ENCODE measurements at regions not wholly inside any gene's neighbourhood (a gene's known extent, or its start where the extent isn't known, plus 50 kb on each side); places are given as distances from the start of the nearest gene placed in this dataset.

DNA sequence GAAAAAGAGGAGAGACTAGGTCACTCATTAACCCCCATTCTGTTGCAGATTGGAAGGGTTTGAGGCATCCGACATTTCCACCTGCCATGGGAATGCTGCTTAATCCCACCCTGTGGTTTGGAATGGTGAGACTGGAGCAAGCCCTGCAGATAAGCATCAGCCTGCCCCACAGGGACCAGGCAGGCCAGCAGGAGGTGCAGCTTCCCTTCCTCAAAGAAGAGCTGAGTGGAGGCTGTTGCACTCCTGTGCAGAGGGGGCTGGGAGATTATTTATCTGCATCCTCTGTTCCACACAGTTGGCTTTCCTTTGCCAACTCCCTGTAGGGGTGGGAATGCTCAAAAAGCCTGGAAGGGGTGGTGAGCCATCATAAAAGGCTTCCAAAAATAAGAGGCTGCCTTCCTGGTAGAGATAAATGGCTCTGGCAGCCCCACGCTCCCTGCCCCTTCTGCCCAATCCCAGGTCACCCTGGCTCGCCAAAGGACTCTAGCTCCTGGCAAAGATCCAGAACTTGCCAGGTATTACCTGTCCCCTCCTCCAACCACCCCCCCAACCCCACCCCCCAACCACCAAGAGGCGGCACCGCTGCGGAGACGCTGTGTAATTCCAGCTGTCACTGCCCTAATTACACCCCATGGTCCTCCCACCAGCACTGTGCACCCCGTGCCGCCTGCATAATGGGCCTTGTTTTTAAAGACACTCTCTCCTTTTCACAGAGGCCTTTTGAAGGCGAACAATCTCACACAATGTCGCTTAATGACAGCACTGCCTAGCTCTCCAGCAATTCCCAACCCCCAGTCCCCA, 83.0 kb upstream of the ZC3H12A start:
- in situ Hi-C loops (cut with HindIII; ENCODE audit: low pct_ligation_motif_present, low pct_unique_long_range_greater_than_20kb, low sequenced_read_pairs), result no loop called here
- DNase-seq, result no peak

DNA sequence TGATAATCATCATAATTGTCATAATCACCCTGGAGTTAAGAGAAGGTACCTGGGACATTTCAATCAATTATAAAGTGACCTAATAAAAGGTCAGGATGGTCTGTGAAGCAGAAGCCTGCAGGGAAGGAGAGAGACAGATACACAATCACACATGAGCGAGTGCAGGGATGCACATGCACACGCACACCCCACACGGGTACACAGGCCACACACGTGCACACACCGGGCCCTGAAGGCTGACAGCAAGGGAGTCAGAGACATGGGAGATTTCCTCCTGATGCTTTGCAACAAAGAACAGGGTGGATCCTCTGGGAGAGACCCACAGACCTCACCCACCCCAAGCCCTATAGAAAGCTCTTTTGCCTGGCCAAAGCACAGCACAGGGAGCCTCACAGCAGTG, 82.3 kb upstream of the ZC3H12A start:
- in situ Hi-C loops (cut with HindIII; ENCODE audit: low pct_ligation_motif_present, low pct_unique_long_range_greater_than_20kb, low sequenced_read_pairs), result no loop called here
- no peak for DNase-seq

DNA sequence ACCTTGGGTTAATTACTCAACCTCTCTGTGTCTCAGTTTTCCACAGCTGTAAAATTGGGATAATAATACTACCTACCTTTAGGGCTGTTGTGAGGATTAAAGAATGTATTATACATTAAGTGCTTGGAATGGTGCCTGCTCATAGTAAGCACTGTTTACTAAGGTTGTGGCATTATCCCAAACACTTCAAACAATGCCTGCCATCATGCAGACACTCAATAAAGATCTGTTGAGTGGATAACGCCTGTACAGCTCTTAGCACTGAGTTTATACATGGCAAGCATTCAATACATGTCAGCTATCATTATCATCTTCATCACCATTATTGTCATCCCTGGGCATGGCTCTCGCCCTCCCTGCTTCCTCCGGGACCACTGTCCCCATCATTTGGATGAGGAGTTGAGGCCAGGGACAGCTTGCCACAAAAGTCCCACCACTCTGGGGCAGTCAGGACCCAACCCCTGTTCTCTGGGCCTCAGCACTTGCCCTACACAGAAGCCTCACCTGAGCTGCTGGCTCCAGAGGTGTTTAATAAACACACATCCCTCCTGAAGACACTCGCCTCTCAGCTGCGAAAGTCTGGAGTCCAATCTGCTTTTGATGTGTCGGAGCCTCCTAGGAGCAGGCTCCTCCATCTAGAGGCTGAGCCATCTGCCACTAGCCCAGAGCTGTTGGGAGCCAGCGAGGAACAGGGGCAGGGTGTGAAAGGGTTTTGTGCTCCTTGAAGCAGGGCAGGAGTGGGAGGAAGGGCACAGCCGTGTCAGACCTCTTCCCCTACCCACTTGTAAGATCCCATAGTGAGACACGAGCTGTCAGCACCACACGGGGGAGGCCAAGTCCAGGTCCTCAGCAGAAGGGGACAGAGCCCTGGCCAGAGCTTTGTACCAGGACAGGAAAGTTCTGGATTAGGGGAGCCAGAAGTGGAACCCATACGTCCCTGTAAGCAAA, 80.9 kb upstream of the ZC3H12A start:
- no peak for DNase-seq
- in situ Hi-C loops (cut with HindIII; ENCODE audit: low pct_ligation_motif_present, low pct_unique_long_range_greater_than_20kb, low sequenced_read_pairs), result no loop called here

DNA sequence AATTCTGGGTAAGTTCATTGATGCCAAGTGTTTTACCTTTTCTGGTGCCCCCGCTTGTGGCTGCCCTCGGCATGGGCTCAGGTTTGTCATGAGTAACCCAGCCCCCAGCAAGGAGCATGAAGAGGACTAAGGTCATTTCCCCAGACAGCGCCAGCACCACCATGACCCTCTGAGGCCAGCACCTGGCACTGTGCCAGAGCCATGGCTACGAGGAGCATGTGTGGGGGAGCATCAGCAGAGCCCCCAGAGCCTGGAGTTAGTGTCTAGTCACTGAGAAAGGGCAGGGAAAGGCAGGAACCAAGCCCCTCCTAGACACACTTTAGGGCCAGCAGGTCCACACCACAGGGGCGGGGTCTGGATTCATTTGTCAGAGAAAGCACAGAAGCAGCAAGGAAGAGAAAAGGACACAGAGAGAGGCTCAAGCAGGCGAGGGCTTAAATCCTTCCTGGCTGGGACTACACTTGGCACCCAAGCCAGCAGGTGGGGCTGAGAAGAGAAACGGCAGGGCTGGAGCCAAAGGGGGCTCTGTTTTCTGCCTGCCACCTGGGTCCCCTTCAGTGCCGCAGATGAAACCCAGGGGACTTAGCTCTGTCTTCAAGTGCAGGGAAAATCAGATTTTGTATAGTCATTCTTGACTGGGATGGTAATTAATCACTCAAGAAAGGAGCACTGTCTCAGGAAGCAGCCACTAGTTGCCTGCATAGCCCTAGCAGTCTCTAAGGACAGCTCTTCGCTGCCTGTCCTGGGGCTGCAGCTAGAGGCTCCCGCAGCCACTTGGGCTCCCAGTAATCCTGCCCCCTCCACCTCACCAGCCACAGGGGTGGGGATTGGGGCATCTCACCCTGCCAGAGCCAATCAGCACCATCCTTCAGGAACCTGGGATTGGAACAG, 79.6 kb upstream of the ZC3H12A start:
- in situ Hi-C loops (cut with HindIII; ENCODE audit: low pct_ligation_motif_present, low pct_unique_long_range_greater_than_20kb, low sequenced_read_pairs), result no loop called here
- DNase-seq, result peak; percentile 40

GRCh38 chr1:37398096-37398495, 76.3 kb upstream of the ZC3H12A start:
- in situ Hi-C loops (cut with HindIII; ENCODE audit: low pct_ligation_motif_present, low pct_unique_long_range_greater_than_20kb, low sequenced_read_pairs), result no loop called here
- DNase-seq, result no peak

DNA sequence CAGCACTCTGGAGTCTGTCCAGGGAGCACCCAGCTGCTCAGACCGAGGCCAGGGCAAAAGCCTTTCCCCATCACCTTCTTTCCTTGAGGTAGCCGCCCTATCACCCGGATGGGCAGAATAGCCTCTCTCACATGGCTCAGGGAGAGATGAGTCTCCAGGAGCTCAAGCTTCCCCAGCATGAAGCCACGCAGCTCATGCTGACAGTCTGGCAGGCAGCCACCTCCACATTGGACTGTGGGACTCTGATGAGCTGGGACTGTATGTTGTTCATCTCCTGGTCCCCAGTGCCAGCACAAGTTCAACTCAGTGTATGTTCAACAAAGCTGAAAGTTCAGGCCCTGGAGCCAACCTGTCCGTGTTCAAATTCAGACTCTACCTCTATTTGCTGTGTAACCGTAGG, 75.2 kb upstream of the ZC3H12A start:
- in situ Hi-C loops (cut with HindIII; ENCODE audit: low pct_ligation_motif_present, low pct_unique_long_range_greater_than_20kb, low sequenced_read_pairs), result no loop called here
- DNase-seq, result no peak

- DNase-seq, result no peak
- in situ Hi-C loops (cut with HindIII; ENCODE audit: low pct_ligation_motif_present, low pct_unique_long_range_greater_than_20kb, low sequenced_read_pairs), result no loop called here
These were observed 74.4 kb upstream of the ZC3H12A start for GRCh38 chr1:37399830-37400464.

GRCh38 chr1:37400466-37401225, 73.7 kb upstream of the ZC3H12A start:
- no peak for DNase-seq
- in situ Hi-C loops (cut with HindIII; ENCODE audit: low pct_ligation_motif_present, low pct_unique_long_range_greater_than_20kb, low sequenced_read_pairs), result no loop called here

DNA sequence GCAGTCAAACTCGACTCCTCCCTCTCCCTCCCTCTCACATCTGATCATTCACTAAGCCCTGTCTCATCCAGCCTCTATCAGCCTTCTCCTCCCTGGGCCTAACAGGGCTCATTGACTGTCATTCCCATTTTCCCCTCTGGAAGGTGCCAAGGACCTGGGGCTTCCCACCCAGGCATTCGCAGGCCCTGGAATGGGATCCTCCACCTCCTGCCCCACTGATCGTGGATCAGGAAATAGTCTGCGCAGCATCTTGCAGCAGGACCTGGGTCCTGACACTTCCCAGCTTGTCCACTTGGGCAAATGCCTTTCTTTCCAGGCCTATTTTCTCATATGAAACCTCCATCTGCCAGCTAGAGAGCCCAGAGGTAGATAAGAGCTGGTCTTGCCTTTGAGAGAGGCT, 71.2 kb upstream of the ZC3H12A start:
- no peak for DNase-seq
- in situ Hi-C loops (cut with HindIII; ENCODE audit: low pct_ligation_motif_present, low pct_unique_long_range_greater_than_20kb, low sequenced_read_pairs), result no loop called here

DNA sequence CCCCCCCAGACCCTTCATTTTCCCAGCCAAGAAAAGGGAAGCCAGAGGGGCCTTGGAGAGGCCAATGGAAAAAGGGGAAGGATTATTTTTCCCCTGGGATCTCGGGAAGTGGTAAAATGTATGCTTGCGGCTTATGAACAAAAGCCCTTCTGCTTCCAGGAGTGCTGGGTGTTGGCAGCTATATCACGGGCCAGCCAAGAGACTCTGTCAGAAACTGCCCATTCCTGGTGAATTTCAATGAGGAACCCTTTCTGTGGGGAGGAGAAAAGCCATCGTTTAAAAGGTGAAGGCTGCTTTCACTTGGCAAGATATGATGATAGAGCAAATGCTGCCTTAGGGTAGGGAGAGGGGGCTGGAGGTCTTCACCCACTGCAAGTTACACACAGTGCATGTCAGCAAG, 69.7 kb upstream of the ZC3H12A start:
- no peak for DNase-seq
- in situ Hi-C loops (cut with HindIII; ENCODE audit: low pct_ligation_motif_present, low pct_unique_long_range_greater_than_20kb, low sequenced_read_pairs), result no loop called here

GRCh38 chr1:37410105-37410504, 64.3 kb upstream of the ZC3H12A start:
- DNase-seq, result no peak
- in situ Hi-C loops (cut with HindIII; ENCODE audit: low pct_ligation_motif_present, low pct_unique_long_range_greater_than_20kb, low sequenced_read_pairs), result no loop called here

DNA sequence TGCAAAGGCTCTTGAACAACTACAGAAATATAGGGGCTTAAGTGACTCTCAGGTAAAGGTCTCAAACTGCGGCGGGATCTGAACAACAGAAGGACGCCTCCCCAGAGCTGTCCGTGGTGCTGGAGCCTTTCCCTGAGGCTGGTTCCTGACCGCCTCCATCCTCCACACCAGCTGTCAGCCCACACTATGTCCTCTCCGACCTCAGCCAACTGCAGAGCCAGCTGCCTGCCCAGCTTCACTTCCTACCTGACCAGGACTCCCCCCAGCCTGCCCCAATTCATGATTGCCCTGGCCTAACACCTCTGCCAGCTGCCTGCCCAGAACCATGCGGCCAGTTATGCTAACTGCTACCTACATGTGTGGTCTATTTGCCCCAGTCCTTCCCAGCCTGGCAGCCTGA, 63.6 kb upstream of the ZC3H12A start:
- DNase-seq, result peak; percentile 36
- in situ Hi-C loops (cut with HindIII; ENCODE audit: low pct_ligation_motif_present, low pct_unique_long_range_greater_than_20kb, low sequenced_read_pairs), result no loop called here

DNA sequence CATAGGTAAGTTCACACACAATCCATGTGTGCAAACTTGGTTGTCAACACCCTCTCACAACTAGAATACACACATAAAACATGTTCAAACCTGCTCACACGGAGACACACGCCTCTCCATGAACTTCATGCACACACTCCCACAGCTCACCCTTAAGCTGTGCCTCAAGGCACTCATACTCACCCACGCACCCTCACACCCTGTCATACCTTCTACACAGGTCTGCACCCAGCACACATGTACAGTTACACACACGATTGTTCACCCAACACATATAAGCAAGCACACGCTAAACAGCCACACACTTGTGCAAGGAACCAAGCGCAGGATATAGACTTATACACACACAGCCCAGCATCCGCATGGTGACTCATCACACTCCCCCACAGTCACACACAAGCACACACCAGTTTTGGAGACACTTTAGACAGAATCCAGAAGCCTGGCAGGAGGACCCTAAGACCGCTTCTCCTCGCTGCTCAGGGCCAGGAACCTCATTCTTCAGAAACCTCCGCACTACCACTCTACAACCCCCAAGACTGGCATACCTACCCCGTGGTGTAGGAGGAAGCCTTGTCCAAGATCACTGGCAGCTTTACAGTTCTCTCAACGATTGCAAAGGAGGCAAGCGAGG, 58.7 kb upstream of the ZC3H12A start:
- no peak for DNase-seq
- in situ Hi-C loops (cut with HindIII; ENCODE audit: low pct_ligation_motif_present, low pct_unique_long_range_greater_than_20kb, low sequenced_read_pairs), result no loop called here

DNA sequence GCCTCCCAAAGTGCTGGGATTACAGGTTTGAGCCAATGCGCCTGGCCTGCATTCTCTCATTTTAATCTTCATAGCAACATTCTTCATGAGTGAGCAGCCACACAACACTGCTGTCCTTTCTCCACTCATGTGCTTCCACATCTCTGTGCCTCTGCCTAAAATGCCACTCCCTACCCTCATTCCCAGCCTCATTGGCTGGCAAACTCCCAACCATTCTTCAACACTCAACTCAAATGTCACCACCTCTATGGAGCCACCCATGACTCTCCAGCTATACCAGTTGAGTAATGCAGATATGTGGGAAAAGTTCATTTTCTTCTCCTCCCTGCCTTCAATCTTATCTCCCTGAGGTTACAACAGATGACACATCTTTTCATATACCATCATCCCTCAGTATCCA, 53.9 kb upstream of the ZC3H12A start:
- in situ Hi-C loops (cut with HindIII; ENCODE audit: low pct_ligation_motif_present, low pct_unique_long_range_greater_than_20kb, low sequenced_read_pairs), result no loop called here
- no peak for DNase-seq

DNA sequence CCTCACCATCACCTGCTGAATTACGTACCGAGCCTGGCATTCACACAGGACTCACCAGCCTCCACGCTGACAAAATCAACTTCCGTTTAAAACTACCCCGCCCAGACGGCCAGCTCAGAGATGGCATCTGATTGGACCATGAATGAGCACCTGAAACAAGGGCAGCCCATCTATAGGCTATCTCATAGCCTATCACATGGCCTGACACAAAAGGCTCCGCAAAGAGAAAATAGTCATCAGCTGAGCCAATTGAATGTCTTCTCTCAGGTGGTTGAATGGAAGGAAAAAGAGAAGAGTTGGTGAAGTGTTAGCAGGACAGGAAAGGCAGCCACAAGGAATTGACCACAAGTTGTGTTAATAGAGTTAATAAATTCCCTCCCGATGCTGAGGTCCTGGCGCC, 50.6 kb upstream of the ZC3H12A start:
- no peak for DNase-seq
- in situ Hi-C loops (cut with HindIII; ENCODE audit: low pct_ligation_motif_present, low pct_unique_long_range_greater_than_20kb, low sequenced_read_pairs), result no loop called here

- in situ Hi-C loops (cut with HindIII; ENCODE audit: low pct_ligation_motif_present, low pct_unique_long_range_greater_than_20kb, low sequenced_read_pairs), result no loop called here
- DNase-seq, result no peak
These were observed 49.9 kb upstream of the ZC3H12A start for GRCh38 chr1:37424523-37424922.

Data from ACHN (cell line).